Calu3 (cell line): ENCODE measurements at regions not wholly inside any gene's neighbourhood (a gene's known extent, or its start where the extent isn't known, plus 50 kb on each side); places are given as distances from the start of the nearest gene placed in this dataset.

Experiments used
- BruUV-seq: library from RNA; stranded (reverse); fragments of 400-500 nt; replicated peaks from 2 replicates; lab custom pipeline; 2021; lab: Mats Ljungman, UMichigan
- CTCF ChIA-PET: fragments of 300-600 bp; sonication (Branson Sonifier 250); formaldehyde crosslinking; loops from one replicate; lab custom pipeline; 2022; ENCODE audit warnings: antibody characterized with exemption; lab: Charles Lee
- DNase-seq: peaks from one replicate; pipeline ENCODE4 v3.0.0; 2022
- H3K27ac Mint-ChIP-seq: one replicate; pipeline ENCODE4 v1.8.0; 2022; ENCODE audit warnings: mixed read lengths; ENCODE audit not compliant: unreplicated experiment
- H3K27me3 Mint-ChIP-seq: one replicate; pipeline ENCODE4 v1.8.0; 2022; ENCODE audit warnings: mixed read lengths; ENCODE audit not compliant: unreplicated experiment
- H3K36me3 Mint-ChIP-seq: one replicate; pipeline ENCODE4 v1.8.0; 2022; ENCODE audit warnings: mild to moderate bottlenecking, moderate library complexity, mixed read lengths; ENCODE audit not compliant: insufficient read depth, unreplicated experiment
- H3K4me1 Mint-ChIP-seq: one replicate; pipeline ENCODE4 v1.8.0; 2022; ENCODE audit warnings: mild to moderate bottlenecking, low read depth, mixed read lengths; ENCODE audit not compliant: unreplicated experiment
- H3K4me3 Mint-ChIP-seq: one replicate; pipeline ENCODE4 v1.8.0; 2022; ENCODE audit warnings: mild to moderate bottlenecking, low read depth, moderate library complexity, mixed read lengths; ENCODE audit not compliant: unreplicated experiment
- H3K9me3 Mint-ChIP-seq: one replicate; pipeline ENCODE4 v1.8.0; 2022; ENCODE audit warnings: low read depth, mixed read lengths; ENCODE audit not compliant: unreplicated experiment
- CTCF ChIP-seq: fragments of 200-600 bp; IDR thresholded peaks from one replicate; pipeline ENCODE4 v1.8.0; 2022; ENCODE audit warnings: antibody characterized with exemption; ENCODE audit not compliant: unreplicated experiment
- intact Hi-C: fragments of 100-400 bp; cut with micrococcal nuclease; formaldehyde crosslinking; loops from one replicate; pipeline ENCODE4 v1.10.0; 2022; ENCODE audit not compliant: unreplicated experiment

- no peaks in the 10 kb centered on the region for H3K27me3 Mint-ChIP-seq
- no peak for DNase-seq
- no peaks in the 10 kb centered on the region for H3K36me3 Mint-ChIP-seq
- no TSS peak for BruUV-seq
- TF ChIP-seq CTCF: no peak
- H3K9me3 Mint-ChIP-seq: peaks cover 3% of the 10 kb centered on the region
- CTCF ChIA-PET: no interaction called here
- no peak overlapping the region for H3K4me3 Mint-ChIP-seq
- no peak overlapping the region for H3K27ac Mint-ChIP-seq
- intact Hi-C loops: no loop called here
- no peaks in the 10 kb centered on the region for H3K4me1 Mint-ChIP-seq
Measured at GRCh38 chr2:18286897-18287296, 273.6 kb downstream of the RDH14 start.

GRCh38 chr2:18284331-18284730 lies 276.1 kb downstream of the RDH14 start:
- intact Hi-C loops: no loop called here
- H3K4me3 Mint-ChIP-seq: no peak overlapping the region
- H3K27me3 Mint-ChIP-seq: no peaks in the 10 kb centered on the region
- no TSS peak for BruUV-seq
- CTCF ChIA-PET: no interaction called here
- H3K27ac Mint-ChIP-seq: no peak overlapping the region
- peaks cover 3% of the 10 kb centered on the region for H3K9me3 Mint-ChIP-seq
- TF ChIP-seq CTCF: no peak
- no peak for DNase-seq
- H3K36me3 Mint-ChIP-seq: no peaks in the 10 kb centered on the region
- no peaks in the 10 kb centered on the region for H3K4me1 Mint-ChIP-seq

GRCh38 chr2:18282026-18282425 lies 278.4 kb downstream of the RDH14 start:
- intact Hi-C loops: no loop called here
- Mint-ChIP-seq H3K4me3 (no peak overlapping the region), H3K9me3 (peaks cover 3% of the 10 kb centered on the region), H3K36me3 (no peaks in the 10 kb centered on the region), H3K4me1 (no peaks in the 10 kb centered on the region), H3K27ac (no peak overlapping the region), H3K27me3 (no peaks in the 10 kb centered on the region)
- TF ChIP-seq CTCF: no peak
- no peak for DNase-seq
- CTCF ChIA-PET: no interaction called here
- BruUV-seq: no TSS peak

GRCh38 chr2:18276583-18277075 lies 283.8 kb downstream of the RDH14 start:
- BruUV-seq: no TSS peak
- CTCF ChIA-PET: no interaction called here
- no peak for DNase-seq
- no peaks in the 10 kb centered on the region for H3K36me3 Mint-ChIP-seq
- no peaks in the 10 kb centered on the region for H3K27me3 Mint-ChIP-seq
- H3K4me1 Mint-ChIP-seq: no peaks in the 10 kb centered on the region
- TF ChIP-seq CTCF: no peak
- peaks cover 5% of the 10 kb centered on the region for H3K9me3 Mint-ChIP-seq
- no peak overlapping the region for H3K4me3 Mint-ChIP-seq
- intact Hi-C loops: no loop called here
- H3K27ac Mint-ChIP-seq: no peak overlapping the region
